Gastrocnemius medialis (tissue), 4 donors: ENCODE measurements at regions not wholly inside any gene's neighbourhood (a gene's known extent, or its start where the extent isn't known, plus 50 kb on each side); places are given as distances from the start of the nearest gene placed in this dataset.
"Not testable (repeated sequence)": the region's sequence is repeated elsewhere in the genome, so short reads cannot be mapped to it uniquely, and the experiment has no call there.

ENCODE experiments used
- POLR2A ChIP-seq, 2 donors: fragments of 450-650 bp; IDR thresholded peaks; one replicate each; pipeline ENCODE4 v1.6.1; 2017; ENCODE audit warnings: antibody characterized with exemption in 2 of 2, mild to moderate bottlenecking in 2 of 2, moderate library complexity in 2 of 2
- TF ChIP-seq, protein P1 (sequence below), 5 experiments: fragments of 450-650 bp in 3 of 5; fragments of 200-600 bp in 2 of 5; sonication (generic) in 2 of 5; IDR thresholded peaks in 4 of 5; conservative IDR thresholded peaks in 1 of 5; 1 replicate in 4 of 5; 2 replicates in 1 of 5; pipeline ENCODE4 v1.5.1; 2016 to 2019; ENCODE audit warnings: antibody characterized with exemption in 5 of 5, mild to moderate bottlenecking in 3 of 5, moderate library complexity in 3 of 5

DNA sequence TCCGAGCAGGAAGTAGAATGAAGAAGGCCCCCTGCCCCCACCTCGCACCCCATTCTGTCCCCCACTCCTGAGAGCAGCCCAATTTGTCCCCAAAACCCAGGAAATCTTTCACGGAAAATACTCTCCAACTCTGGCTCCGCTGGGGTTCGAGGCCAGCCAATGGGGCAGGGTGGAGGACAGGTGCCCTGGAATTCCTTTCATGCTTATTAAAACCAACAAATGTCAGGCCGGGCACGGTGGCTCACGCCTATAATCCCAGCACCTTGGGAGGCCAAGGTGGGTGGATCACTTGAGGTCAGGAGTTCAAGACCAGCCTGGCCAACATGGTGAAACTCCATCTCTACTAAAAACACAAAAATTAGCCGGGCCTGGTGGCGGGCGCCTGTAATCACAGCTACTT lies 214.9 kb downstream of the TFCP2L1 start:
- TF ChIP-seq, protein P1, sequence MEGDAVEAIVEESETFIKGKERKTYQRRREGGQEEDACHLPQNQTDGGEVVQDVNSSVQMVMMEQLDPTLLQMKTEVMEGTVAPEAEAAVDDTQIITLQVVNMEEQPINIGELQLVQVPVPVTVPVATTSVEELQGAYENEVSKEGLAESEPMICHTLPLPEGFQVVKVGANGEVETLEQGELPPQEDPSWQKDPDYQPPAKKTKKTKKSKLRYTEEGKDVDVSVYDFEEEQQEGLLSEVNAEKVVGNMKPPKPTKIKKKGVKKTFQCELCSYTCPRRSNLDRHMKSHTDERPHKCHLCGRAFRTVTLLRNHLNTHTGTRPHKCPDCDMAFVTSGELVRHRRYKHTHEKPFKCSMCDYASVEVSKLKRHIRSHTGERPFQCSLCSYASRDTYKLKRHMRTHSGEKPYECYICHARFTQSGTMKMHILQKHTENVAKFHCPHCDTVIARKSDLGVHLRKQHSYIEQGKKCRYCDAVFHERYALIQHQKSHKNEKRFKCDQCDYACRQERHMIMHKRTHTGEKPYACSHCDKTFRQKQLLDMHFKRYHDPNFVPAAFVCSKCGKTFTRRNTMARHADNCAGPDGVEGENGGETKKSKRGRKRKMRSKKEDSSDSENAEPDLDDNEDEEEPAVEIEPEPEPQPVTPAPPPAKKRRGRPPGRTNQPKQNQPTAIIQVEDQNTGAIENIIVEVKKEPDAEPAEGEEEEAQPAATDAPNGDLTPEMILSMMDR (IDR thresholded peaks at IDR 0.05 in 4 of 5, conservative IDR thresholded peaks at IDR 0.05 in 1 of 5): not testable (repeated sequence)
- TF ChIP-seq POLR2A (IDR thresholded peaks at IDR 0.05): not testable (repeated sequence)
